HEK293 (cell line): ENCODE measurements at regions not wholly inside any gene's neighbourhood (a gene's known extent, or its start where the extent isn't known, plus 50 kb on each side); places are given as distances from the start of the nearest gene placed in this dataset.

ENCODE experiments used
- CTCF ChIA-PET: fragments of 350-600 bp; formaldehyde crosslinking; extraction: SDS; loops from one replicate; lab custom pipeline; 2021; ENCODE audit warnings: antibody characterized with exemption; lab: Yijun Ruan, JAX
- POLR2A ChIA-PET: fragments of 300-600 bp; formaldehyde crosslinking; extraction: SDS; loops from one replicate; lab custom pipeline; 2020; ENCODE audit warnings: antibody characterized with exemption, inconsistent platforms; lab: Yijun Ruan, JAX
- H3K27ac ChIP-seq: fragments of 200-500 bp; sonication (Bioruptor generic); 2 replicates; pipeline ENCODE4 v1.5.1; 2014; ENCODE audit warnings: low read depth, low read length, control low read depth, inconsistent platforms; ENCODE audit errors: extremely low read depth
- H3K36me3 ChIP-seq, 2 experiments: fragments of 200-500 bp in 1 of 2; sonication (Bioruptor generic) in 1 of 2; 1 replicate in 1 of 2; 2 replicates in 1 of 2; pipeline ENCODE4 v1.5.1; 2014 to 2017; ENCODE audit warnings: inconsistent platforms in 2 of 2, low read length in 2 of 2; ENCODE audit not compliant: control insufficient read depth in 2 of 2, insufficient read depth in 1 of 2
- H3K4me1 ChIP-seq: fragments of 200-500 bp; sonication (Bioruptor generic); 2 replicates; pipeline ENCODE4 v1.5.1; 2014; ENCODE audit warnings: mild to moderate bottlenecking, low read length, inconsistent platforms; ENCODE audit not compliant: control insufficient read depth, insufficient read depth
- H3K4me3 ChIP-seq: 2 replicates; pipeline ENCODE4 v1.5.1; 2011; ENCODE audit warnings: low read depth, mild to moderate bottlenecking, control low read depth, low read length, moderate library complexity
- H3K9me3 ChIP-seq: fragments of 200-500 bp; sonication (Bioruptor generic); 2 replicates; pipeline ENCODE4 v1.5.1; 2014; ENCODE audit warnings: low read depth, low read length, inconsistent platforms; ENCODE audit not compliant: control insufficient read depth, insufficient read depth
- ELK4 ChIP-seq: IDR thresholded peaks from 2 replicates; pipeline ENCODE4 v1.6.1; 2011; ENCODE audit warnings: mild to moderate bottlenecking, low read depth, low read length, borderline replicate concordance
- TCF7L2 ChIP-seq: IDR thresholded peaks from 2 replicates; pipeline ENCODE4 v1.6.1; 2011; ENCODE audit warnings: low read depth, mild to moderate bottlenecking, inconsistent platforms, low read length, moderate library complexity, borderline replicate concordance
- ZBTB11 ChIP-seq: fragments of 450-650 bp; formaldehyde crosslinking; conservative IDR thresholded peaks from 2 replicates; pipeline ENCODE4 v1.5.1; 2016; ENCODE audit warnings: low read depth, missing biosample characterization, missing genetic modification characterization
- ZBTB21 ChIP-seq: fragments of 450-650 bp; formaldehyde crosslinking; IDR thresholded peaks from 2 replicates; pipeline ENCODE4 v1.5.1; 2017; ENCODE audit warnings: missing biosample characterization, missing genetic modification characterization
- ZBTB8A ChIP-seq: fragments of 450-650 bp; formaldehyde crosslinking; IDR thresholded peaks from 2 replicates; pipeline ENCODE4 v1.5.1; 2016; ENCODE audit warnings: missing biosample characterization, missing genetic modification characterization
- ZFP37 ChIP-seq: fragments of 450-650 bp; formaldehyde crosslinking; IDR thresholded peaks from 2 replicates; pipeline ENCODE4 v1.5.1; 2016; ENCODE audit warnings: missing biosample characterization, missing genetic modification characterization
- ZNF148 ChIP-seq: fragments of 450-650 bp; formaldehyde crosslinking; IDR thresholded peaks from 2 replicates; pipeline ENCODE4 v1.5.0; 2017; ENCODE audit warnings: missing biosample characterization, missing genetic modification characterization, borderline replicate concordance
- ZNF174 ChIP-seq: fragments of 450-650 bp; formaldehyde crosslinking; IDR thresholded peaks from 2 replicates; pipeline ENCODE4 v1.5.0; 2017; ENCODE audit warnings: missing biosample characterization, mild to moderate bottlenecking, missing genetic modification characterization
- ZNF223 ChIP-seq: fragments of 450-650 bp; formaldehyde crosslinking; IDR thresholded peaks from 2 replicates; pipeline ENCODE4 v1.5.1; 2016; ENCODE audit warnings: missing biosample characterization, missing genetic modification characterization
- ZNF280D ChIP-seq: fragments of 450-650 bp; formaldehyde crosslinking; IDR thresholded peaks from 2 replicates; pipeline ENCODE4 v1.5.1; 2016; ENCODE audit warnings: missing biosample characterization, missing genetic modification characterization
- ZNF324 ChIP-seq: fragments of 450-650 bp; formaldehyde crosslinking; IDR thresholded peaks from 2 replicates; pipeline ENCODE4 v1.5.1; 2016; ENCODE audit warnings: missing biosample characterization, missing genetic modification characterization
- ZNF423 ChIP-seq: fragments of 450-650 bp; formaldehyde crosslinking; IDR thresholded peaks from 2 replicates; pipeline ENCODE4 v1.5.1; 2016; ENCODE audit warnings: missing biosample characterization, missing genetic modification characterization
- ZNF48 ChIP-seq: fragments of 450-650 bp; formaldehyde crosslinking; IDR thresholded peaks from 2 replicates; pipeline ENCODE4 v1.5.1; 2016; ENCODE audit warnings: missing biosample characterization, missing genetic modification characterization
- ZNF544 ChIP-seq: fragments of 450-650 bp; formaldehyde crosslinking; IDR thresholded peaks from 2 replicates; pipeline ENCODE4 v1.5.0; 2017; ENCODE audit warnings: missing biosample characterization, missing genetic modification characterization
- ZNF645 ChIP-seq: fragments of 450-650 bp; formaldehyde crosslinking; IDR thresholded peaks from 2 replicates; pipeline ENCODE4; 2016; ENCODE audit warnings: missing biosample characterization, missing genetic modification characterization
- ZNF654 ChIP-seq: fragments of 450-650 bp; formaldehyde crosslinking; IDR thresholded peaks from 2 replicates; pipeline ENCODE4 v1.5.1; 2016; ENCODE audit warnings: low read depth, missing biosample characterization, missing genetic modification characterization
- ZNF664 ChIP-seq: fragments of 450-650 bp; formaldehyde crosslinking; IDR thresholded peaks from 2 replicates; pipeline ENCODE4 v1.5.1; 2016; ENCODE audit warnings: missing biosample characterization, missing genetic modification characterization
- ZNF747 ChIP-seq: fragments of 450-650 bp; formaldehyde crosslinking; IDR thresholded peaks from 2 replicates; pipeline ENCODE4 v1.5.1; 2016; ENCODE audit warnings: missing biosample characterization, missing genetic modification characterization
- ZNF768 ChIP-seq: fragments of 450-650 bp; formaldehyde crosslinking; IDR thresholded peaks from 2 replicates; pipeline ENCODE4 v1.5.1; 2018; ENCODE audit warnings: missing biosample characterization, mild to moderate bottlenecking, missing genetic modification characterization
- ZSCAN18 ChIP-seq: fragments of 450-650 bp; formaldehyde crosslinking; IDR thresholded peaks from 2 replicates; pipeline ENCODE4 v1.5.1; 2016; ENCODE audit warnings: missing biosample characterization, missing genetic modification characterization

- H3K4me3 ChIP-seq = no peak overlapping the region
- TF ChIP-seq ZFP37 (tag by site-specific recombination) (no peak), ZNF645 (tag by site-specific recombination) (no peak), ZNF174 (tag by site-specific recombination) (no peak), ELK4 (no peak), ZSCAN18 (tag by site-specific recombination) (no peak), ZNF654 (tag by site-specific recombination) (no peak), ZNF747 (tag by site-specific recombination) (no peak), ZBTB8A (no peak), ZBTB11 (tag by site-specific recombination) (no peak), ZNF48 (tag by site-specific recombination) (no peak), ZNF768 (no peak), ZNF423 (tag by site-specific recombination) (no peak), ZNF280D (tag by site-specific recombination) (no peak), ZNF544 (tag by site-specific recombination) (no peak), ZBTB21 (tag by site-specific recombination) (no peak), ZNF664 (tag by site-specific recombination) (no peak), ZNF223 (no peak), ZNF148 (tag by site-specific recombination) (no peak), ZNF324 (tag by site-specific recombination) (no peak), TCF7L2 (no peak)
- TF ChIP-seq, all 188 proteins: peak for 0
- no peak overlapping the region for H3K27ac ChIP-seq
- no peaks in the 10 kb centered on the region for H3K4me1 ChIP-seq
- ChIA-PET CTCF (interaction anchor here (1.0 kb wide), 1 partner anchor 14 kb away, joined by 3 read pairs; no protein-coding TSS in a partner anchor), POLR2A (no interaction called here)
- H3K9me3 ChIP-seq = no peaks in the 10 kb centered on the region
- H3K36me3 ChIP-seq = no peaks in the 10 kb centered on the region
Measured at GRCh38 chr9:84107081-84107480, 126.5 kb downstream of the RMI1 start.
